ENCODE measurements at regions not wholly inside any gene's neighbourhood (a gene's known extent, or its start where the extent isn't known, plus 50 kb on each side); places are given as distances from the start of the nearest gene placed in this dataset.

- no peak for TF ChIP-seq CTCF (IDR thresholded peaks at IDR 0.05; ENCODE audit: low read depth, low read length)
- DNase-seq (ENCODE audit: extremely low read depth, low read depth), result no peak
Measured at GRCh38 chr9:25889661-25890060, 211.4 kb upstream of the TUSC1 start.

- DNase-seq (ENCODE audit: extremely low read depth, low read depth), result no peak
- no peak for TF ChIP-seq CTCF (IDR thresholded peaks at IDR 0.05; ENCODE audit: low read depth, low read length)
Measured at GRCh38 chr9:25876248-25876647, 198.0 kb upstream of the TUSC1 start.

GRCh38 chr9:25864509-25864908, 186.3 kb upstream of the TUSC1 start:
- no peak for TF ChIP-seq CTCF (IDR thresholded peaks at IDR 0.05; ENCODE audit: low read depth, low read length)
- no peak for DNase-seq (ENCODE audit: extremely low read depth, low read depth)

GRCh38 chr9:25861421-25861820, 183.2 kb upstream of the TUSC1 start:
- no peak for DNase-seq (ENCODE audit: extremely low read depth, low read depth)
- no peak for TF ChIP-seq CTCF (IDR thresholded peaks at IDR 0.05; ENCODE audit: low read depth, low read length)

- no peak for TF ChIP-seq CTCF (IDR thresholded peaks at IDR 0.05; ENCODE audit: low read depth, low read length)
- DNase-seq (ENCODE audit: extremely low read depth, low read depth), result no peak
Measured at GRCh38 chr9:25857147-25857546, 178.9 kb upstream of the TUSC1 start.

- DNase-seq (ENCODE audit: extremely low read depth, low read depth), result no peak
- no peak for TF ChIP-seq CTCF (IDR thresholded peaks at IDR 0.05; ENCODE audit: low read depth, low read length)
Measured at GRCh38 chr9:25850803-25851202, 172.6 kb upstream of the TUSC1 start.

- TF ChIP-seq CTCF (IDR thresholded peaks at IDR 0.05; ENCODE audit: low read depth, low read length), result no peak
- DNase-seq (ENCODE audit: extremely low read depth, low read depth), result no peak
Measured at GRCh38 chr9:25845867-25846266, 167.6 kb upstream of the TUSC1 start.

All from AG09319 (cell line).